Epithelial cell of prostate (primary cell): ENCODE measurements at regions not wholly inside any gene's neighbourhood (a gene's known extent, or its start where the extent isn't known, plus 50 kb on each side); places are given as distances from the start of the nearest gene placed in this dataset.
"Not testable (repeated sequence)": the region's sequence is repeated elsewhere in the genome, so short reads cannot be mapped to it uniquely, and the experiment has no call there.

Experiments
- DNase-seq: peaks from one replicate; pipeline ENCODE4 v3.0.0-alpha.2; 2011; ENCODE audit warnings: low read depth, low spot score
- H3K27ac ChIP-seq: fragments of 450-650 bp; 2 replicates; pipeline ENCODE4 v1.5.1; 2017; ENCODE audit warnings: mild to moderate bottlenecking

DNA sequence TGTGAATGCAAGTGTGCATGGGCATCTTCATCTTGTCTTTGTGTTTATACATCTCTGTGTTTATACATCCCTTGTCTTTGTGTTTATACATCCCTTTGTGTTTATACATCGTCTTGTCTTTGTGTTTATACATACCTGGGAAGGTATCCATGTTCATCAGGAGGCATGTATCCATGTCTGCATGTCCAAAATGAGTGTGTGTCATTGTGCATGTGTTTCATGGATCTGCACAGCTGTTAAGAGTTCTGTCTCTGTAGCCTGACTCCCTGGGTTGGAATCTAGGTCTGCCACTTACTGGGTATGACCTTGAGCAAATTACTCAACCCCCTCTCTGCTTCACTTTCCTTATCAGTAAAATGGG, 50.1 kb upstream of the SIRPA start:
- H3K27ac ChIP-seq: no peak overlapping the region
- DNase-seq: no peak

DNA sequence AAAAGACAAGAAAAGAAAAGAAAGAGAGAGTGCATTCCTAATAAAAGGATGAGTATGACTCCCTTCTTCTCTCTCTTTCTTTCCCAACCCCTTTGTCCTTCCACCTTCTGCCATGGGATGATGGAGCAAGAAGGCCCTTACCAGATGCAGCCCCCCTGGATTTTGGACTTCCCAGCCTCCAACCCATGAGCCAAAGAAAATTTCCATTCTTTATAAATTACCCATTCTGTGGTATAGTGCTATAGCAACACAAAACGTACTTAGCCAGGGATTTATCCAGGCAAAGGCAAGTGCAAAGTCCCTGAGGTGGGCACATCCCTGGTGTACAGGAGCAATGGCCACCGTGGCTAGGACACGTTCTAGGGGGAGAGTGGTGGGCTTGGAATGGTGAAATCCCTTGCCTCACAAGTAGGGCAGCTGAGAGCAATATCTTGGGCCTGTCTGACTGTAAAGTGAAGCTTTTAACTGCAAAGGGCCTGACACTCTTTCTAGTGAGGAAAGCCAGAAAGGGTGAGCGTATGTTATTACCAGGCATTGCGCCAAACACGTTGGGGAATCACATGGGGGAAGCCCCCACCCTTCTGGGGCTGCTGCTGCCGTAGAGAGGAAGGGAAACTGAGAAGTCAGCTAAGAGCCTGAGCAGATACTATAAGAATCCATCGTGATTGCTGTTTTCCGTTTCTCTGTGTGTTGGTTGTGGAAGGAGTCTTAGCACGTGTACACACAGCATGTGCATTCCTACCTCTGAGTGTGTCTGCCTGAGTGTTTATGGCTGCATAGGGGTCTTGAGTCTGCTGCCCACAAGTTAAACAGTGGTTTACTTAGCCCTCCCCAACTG, 50.7 kb upstream of the SIRPA start:
- no peak overlapping the region for H3K27ac ChIP-seq
- no peak for DNase-seq

DNA sequence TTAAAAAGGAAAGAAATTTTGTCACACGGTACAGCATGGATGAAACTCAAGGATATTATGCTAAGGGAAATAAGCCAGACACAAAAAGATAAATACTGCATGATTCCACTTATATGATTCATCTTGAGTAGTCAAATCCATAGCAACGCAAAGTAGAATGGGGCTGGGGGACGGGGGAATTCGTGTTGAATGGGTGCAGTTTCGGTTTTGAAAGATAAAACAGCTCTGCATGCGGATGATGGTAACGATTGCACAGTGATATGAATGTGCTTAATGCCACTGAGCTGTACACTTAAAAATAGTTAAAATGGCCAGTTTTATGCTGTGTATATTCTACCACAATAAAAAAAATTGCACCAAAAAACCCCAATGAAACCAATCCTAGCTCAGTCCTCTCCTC, 52.9 kb upstream of the SIRPA start:
- no peak for DNase-seq
- H3K27ac ChIP-seq: no peak overlapping the region

DNA sequence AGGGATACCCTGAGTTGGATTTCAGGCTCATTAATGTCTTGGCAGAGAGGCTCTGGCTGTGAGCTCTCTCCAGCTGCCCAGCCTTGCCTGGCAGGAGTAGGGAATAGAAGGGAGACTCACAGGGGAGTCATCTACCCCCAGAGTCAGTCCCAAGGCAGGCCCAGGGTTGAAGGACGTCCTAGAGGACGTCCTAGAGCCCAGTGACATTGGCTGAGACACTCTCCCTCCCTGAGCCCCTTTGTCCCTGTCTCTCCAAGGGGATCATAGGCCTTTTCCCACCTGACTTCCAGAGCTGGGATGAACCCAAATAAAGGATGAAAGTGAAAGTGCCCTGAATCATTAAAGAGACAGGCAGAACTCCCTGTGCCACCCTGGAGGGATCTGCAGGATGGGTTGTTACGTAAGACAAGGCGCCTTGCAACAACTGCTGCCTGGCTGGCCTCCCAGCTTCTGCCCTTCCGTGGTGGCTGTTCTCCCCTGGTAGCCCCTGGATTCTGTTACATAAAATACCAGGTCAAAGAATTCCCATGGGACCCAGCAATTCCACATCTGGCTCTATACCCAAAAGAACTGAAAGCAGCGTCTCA, 53.6 kb upstream of the SIRPA start:
- DNase-seq: no peak
- H3K27ac ChIP-seq: peak overlapping the region; percentile 19

DNA sequence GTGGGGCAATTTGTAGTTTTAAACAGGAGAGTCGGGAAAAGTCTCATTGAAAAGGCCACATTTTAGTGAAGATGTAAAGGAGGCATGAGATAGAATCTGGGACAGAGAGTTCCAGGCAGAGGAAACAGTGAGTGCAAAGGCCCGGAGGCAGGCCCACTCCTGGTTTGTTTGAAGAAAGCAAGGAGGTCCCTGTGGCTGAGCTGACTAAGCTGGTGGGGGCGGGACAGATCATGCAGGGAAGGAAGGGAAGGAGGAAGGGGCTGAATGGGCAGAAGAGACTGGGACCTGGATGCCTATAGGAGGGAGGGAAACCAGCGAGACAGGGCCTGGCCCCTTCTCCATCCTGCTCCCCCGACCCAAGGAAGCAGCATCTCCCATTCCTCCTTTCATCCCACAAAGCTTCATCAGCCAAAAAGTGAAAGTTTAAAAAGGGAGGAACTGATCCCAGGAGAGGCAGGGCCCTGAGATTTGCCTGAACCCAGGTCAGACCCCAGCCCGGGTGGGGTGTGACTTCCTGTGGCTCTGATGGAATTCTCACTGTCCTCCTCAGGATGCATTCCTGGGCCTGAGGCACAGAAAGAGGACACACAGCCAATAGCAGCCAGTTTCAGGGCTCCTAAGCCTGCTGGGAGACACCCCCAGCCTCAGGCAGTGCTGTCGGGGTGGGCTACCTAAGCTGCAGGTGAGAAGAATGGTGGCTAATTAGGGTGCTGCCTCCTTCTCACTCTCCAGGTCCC, 54.2 kb upstream of the SIRPA start:
- peak overlapping the region; percentile 83 for H3K27ac ChIP-seq
- no peak for DNase-seq

DNA sequence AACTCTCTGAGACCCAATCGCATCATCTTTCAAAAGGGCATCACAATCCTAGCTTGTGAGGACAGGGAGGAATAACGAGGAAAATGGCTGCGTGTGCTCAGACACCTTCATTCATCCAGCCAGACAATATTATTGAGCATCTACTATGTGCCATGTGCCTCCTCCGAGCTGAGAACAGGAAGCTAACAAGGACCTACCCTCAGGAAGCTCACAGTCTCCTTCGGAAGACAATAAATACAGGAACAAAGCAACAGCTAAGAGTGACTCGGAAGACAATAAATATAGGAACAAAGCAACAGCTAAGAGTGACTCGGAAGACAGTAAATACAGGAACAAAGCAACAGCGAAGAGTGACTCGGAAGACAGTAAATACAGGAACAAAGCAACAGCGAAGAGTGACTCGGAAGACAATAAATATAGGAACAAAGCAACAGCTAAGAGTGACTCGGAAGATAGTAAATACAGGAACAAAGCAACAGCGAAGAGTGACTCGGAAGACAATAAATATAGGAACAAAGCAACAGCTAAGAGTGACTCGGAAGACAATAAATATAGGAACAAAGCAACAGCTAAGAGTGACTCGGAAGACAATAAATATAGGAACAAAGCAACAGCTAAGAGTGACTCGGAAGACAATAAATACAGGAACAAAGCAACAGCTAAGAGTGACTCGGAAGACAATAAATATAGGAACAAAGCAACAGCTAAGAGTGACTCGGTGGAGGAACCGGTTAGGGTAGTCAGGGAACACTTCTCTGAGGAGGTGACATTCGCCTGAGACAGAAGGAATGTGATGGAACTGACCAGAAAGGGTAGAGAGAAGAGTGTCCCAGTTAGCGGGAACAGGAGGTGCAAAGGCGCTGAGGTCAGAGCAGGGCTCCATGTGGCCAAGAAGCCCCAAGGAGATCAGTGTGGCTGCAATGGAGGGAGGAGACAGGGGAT, 55.6 kb upstream of the SIRPA start:
- H3K27ac ChIP-seq: peak overlapping the region; percentile 83
- not testable (repeated sequence) for DNase-seq

DNA sequence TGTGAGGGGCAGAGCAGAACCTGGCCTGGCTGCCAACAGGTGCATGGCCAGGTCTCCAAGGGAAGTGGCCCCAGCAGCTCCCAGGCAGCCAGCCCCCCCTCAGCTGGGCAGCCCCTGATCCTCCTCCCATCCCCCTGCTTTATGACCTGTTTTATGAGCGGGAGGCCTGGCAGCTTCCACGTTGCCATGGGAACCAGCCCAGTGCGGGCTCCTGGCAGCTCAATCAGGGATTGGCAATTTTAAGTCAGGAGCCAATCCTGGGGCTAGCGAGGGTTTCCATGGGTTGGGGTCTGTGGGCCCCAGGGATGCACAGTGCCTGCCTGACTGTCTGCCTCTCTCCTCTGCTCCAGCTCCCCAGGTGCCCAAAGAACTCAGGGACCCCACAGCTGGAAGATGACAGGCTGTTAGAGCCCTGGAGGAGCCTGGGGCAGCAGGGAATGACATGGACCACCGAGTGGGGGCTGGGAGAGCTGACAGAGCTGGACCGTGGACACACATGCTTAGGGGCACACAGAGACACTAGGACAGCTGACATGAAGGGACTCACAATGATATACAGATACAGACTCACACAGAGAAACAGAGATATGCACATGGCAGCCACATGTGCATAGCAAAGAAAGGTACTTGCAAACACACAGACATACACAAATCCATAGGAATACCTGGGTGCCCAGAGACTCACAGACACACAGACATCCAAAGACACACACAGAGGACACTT, 56.5 kb upstream of the SIRPA start:
- DNase-seq: no peak
- H3K27ac ChIP-seq: peak overlapping the region; percentile 83

DNA sequence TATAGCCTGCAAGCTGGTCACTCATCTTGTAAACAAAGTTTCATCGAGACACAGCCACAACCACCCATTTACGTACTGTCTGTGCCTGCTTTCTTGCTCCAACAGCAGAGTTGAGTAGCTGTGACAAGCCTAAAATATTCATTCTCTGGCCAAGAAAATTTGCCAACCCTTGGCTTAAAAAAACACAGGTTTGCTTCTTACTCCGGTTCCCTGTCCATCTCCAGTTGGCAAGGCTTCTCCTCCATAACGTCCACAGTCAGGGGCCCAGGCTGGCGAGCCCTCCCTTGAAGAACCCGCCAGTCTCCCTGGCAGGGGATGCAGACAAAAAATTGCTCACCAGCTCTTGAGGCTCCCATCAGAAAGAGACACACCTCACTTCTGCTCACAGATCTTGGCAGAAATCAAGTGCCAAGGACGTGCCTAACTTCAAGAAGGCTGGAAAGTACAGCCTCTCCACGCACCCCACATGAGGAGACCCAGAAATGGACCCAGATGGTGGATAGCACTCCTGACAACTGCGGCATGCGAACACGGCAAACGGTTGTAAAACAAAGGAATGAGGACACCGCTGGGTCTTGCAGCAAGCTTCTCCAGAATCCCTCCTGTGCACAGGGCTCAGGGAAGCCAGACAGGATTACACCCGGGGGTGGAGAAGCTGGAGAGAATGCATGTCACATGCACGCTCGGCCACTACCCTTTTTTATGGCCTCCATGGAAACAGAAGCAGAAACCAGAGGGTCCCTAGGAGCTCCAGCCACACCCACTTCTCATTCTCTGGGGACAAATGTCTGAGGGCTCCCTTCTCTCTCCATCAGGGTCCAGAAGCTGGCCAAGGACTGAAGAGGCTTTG, 59.8 kb upstream of the SIRPA start:
- no peak overlapping the region for H3K27ac ChIP-seq
- DNase-seq: no peak

DNA sequence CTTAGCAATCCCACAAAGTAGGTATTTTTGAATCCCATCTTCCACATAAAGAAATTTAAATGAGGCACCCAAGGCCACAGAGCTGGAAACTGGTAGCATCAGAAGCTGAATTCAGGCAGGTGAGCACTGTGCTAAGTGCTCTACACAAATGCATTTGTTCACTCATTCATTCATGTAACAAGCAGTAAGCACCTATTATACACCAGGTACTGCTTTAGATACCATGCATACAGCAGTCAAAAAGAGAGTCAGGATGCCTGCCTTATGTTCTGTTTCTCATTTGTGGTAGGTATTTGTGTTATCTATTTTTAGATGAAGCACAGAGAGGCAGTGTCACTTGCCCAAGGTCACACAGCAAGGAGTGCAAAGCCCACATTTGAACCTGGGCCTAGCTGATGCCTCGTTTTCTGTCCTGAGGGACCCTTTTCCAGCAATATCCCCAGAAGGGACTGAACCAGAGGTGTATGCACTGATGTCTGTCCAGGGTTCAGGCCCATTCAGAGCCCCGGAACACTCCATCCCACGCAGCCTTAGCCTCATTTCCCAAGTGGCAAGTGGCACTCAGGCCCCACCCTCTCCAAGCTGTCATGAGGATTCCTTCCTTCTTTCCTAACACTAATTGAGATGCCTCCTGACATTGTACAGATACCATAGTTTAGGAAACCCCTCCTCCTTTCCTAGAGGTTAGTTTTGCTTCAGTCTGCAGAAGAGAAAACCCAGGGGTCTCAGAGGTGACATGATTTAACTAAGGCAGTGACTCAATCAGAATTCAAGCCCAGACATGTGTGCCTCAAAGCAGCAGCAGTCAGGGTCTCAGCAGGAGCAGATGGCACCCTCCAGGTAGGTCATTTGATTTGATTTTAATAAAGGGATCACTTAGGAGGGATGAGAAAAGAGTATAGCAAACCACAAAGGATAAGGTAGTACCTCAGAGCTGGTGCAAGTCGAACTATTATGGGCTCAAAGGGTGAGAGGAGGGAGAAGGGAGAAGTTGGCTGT, 61.2 kb upstream of the SIRPA start:
- DNase-seq: no peak
- no peak overlapping the region for H3K27ac ChIP-seq

DNA sequence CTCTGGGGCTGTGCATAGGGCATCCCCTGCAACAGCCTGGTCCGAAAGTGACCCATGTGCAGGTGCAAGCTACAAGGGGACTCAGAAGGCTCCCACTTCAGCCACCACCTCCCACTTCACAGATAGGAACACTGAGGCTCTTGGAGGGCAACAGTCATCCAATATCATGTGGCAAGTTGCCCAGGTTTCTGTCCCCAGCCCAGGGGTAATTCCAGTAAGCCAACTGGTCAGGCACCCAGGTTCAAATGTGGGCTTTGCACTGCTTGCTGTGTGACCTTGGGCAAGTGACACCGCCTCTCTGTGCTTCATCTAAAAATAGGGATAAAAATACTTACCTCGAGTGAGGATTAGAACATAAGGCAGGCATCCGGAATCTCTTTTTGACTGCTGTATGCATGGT, 62.0 kb upstream of the SIRPA start:
- no peak for DNase-seq
- no peak overlapping the region for H3K27ac ChIP-seq

DNA sequence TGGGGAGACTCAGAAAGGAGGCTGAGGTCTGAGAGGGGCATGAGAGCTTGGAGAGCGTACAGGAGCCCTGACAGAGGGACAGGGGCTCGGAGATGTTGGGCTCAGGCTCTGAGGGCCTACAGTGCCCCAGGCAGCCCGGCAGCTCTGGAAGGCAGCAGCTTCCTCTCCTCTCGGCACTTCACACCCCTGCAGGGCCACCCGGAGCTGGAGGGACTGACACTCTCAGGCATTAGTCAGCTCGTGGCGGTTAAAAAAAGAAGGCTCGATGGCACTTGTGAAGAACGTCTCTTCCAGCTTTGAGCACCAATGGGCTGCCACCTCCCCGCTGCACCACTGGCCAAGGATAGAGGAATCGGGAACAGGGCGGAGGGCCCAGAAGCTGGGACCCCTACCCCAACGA, 62.6 kb upstream of the SIRPA start:
- no peak overlapping the region for H3K27ac ChIP-seq
- no peak for DNase-seq

DNA sequence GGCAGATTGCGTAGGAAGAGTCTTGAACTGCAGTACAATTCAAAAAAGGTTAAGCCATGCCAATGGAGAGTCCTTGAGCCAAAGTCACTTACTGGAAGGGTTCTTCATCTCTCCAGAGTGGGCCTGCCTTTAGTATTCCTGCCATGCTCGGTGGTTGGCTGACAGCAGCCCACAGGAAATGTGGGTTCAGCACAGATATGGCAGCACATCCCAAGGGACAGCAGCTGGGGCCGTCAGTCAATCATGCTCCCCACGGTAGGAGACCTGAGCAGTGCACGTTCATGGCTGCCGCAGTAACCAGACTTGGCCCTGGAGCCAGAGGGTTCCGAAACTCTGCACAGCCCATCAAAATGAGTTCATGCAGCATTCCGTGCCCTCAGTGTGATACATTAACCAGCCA, 63.6 kb upstream of the SIRPA start:
- DNase-seq: no peak
- no peak overlapping the region for H3K27ac ChIP-seq

DNA sequence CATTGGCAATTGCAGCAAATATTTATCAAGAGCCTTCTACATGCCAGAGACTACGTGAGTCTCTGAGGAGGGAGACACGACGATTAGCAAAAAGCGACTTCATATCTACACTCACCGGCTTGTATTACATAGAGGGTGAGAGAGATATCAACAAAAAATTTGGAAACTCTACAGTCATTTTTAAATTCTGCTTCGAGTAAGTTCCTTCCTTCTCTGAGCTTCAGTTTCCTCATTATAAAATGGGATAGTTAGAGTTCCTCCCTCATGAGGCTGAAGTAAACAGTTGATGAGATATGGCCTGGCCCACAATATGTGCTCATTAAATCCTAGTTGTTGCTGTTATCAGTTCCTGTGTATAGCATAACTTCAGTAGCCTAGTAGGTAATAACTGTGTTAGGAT, 64.1 kb upstream of the SIRPA start:
- H3K27ac ChIP-seq: peak overlapping the region; percentile 97
- no peak for DNase-seq

DNA sequence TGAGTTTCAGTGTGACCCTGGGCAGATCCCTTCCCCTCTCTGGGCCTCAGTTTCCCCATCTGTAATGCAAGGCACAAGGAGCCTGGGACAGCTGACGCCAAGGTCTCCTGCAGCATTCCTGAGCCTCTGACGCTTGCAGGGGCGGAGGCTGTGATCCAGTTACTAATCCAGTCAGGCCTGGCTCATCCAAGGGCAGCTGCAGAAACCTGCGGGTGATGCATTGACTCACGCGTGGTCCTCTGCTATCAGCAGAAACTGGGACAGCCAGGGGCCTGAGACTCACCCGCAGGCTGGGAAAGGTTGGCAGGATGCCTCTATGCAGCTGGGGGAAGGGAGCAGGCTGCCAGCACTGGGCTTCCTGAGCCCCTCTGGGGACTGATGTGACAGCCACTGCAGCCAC, 65.0 kb upstream of the SIRPA start:
- H3K27ac ChIP-seq: peak overlapping the region; percentile 97
- peak; percentile 99 for DNase-seq

DNA sequence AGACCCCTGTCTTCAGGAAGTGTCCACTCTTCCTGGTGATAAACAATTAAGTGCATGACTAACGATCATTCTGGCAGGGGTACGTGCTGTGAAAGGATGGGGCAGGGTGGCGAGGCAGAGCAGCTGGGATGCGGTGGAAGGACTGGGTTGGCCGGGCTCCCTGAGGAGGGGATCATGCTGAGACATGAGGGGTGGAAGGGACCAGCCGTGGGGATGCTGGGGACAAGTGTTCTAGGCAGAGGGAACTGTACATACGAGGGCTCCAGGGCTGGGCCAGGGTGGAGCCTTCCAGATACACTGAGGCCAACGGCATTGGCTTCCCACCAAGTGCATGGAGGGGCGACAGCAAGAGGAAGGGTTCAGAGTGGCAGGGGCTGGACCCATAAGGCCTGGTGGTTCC, 65.7 kb upstream of the SIRPA start:
- DNase-seq: no peak
- H3K27ac ChIP-seq: peak overlapping the region; percentile 97

DNA sequence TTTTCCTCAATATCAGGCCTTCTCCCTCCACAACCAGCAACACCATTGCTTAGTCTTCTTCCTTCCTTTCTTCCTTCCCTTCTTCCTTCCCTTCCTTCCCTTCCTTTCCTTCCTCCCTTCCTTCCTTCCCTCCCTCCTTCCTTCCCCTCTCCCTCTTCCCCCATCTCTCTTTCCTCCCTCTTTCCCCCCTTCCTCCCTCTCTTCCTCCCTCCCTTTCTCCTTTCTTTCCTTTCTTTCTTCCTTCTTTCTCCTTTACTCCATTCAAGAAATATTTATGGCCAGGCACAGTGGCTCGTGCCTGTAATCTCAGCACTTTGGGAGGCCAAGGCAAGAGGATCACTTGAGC, 66.4 kb upstream of the SIRPA start:
- no peak for DNase-seq
- peak overlapping the region; percentile 97 for H3K27ac ChIP-seq

DNA sequence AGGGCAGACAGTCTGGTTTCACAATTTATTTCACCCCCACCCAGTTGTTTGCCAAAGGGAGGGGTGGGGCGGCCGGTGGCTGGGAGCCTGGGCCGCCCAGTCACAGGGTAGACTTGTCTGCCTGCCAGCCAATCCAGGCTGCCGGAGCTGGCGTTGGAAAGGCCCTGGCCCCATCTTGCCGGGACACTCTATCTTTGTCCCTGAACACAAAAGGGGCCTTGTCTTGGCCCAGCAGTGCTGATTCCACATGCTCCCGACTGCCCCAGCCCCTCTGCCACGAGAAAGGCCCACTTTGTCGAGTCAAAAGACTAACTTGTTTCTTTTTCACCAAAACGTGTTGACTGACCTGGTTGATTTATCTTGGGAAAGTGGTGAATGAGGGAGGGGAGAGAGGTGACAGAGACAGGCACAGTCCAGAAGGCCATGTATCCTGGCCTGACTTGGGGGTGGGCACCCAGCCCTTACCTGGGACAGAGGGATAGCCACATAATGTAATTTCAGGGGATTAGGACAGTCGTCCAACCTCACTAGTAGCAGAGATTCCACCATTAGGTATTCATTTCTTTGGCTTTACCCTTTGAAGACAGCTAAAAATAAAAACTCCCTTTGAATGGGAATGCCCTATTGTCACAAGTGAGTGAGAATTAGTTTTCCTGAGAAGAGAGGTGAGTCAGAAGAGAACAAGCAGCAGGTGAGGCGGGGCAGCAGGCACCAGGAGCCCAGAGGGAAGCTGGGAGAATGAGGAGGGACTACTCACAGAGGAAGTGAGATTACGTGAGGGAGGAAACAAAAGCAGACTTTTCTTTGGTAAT, 67.0 kb upstream of the SIRPA start:
- peak; percentile 91 for DNase-seq
- H3K27ac ChIP-seq: peak overlapping the region; percentile 97
